ENCODE measurements at regions not wholly inside any gene's neighbourhood (a gene's known extent, or its start where the extent isn't known, plus 50 kb on each side); places are given as distances from the start of the nearest gene placed in this dataset.
"Not testable (repeated sequence)": the region's sequence is repeated elsewhere in the genome, so short reads cannot be mapped to it uniquely, and the experiment has no call there.

- DNase-seq (ENCODE audit: low read depth): peak; percentile 60
Measured at GRCh38 chr13:37481011-37481884, 117.3 kb downstream of the POSTN start.

GRCh38 chr13:37479916-37480315 lies 118.7 kb downstream of the POSTN start:
- in situ Hi-C loops (cut with HindIII; ENCODE audit: low pct_unique_long_range_greater_than_20kb, low sequenced_read_pairs): no loop called here
- no peak for DNase-seq (ENCODE audit: low read depth)

More at GRCh38 chr13:37481011-37481884, 117.3 kb downstream of the POSTN start:
- in situ Hi-C loops (cut with HindIII; ENCODE audit: low pct_unique_long_range_greater_than_20kb, low sequenced_read_pairs): no loop called here

GRCh38 chr13:37476874-37477273 lies 121.7 kb downstream of the POSTN start:
- in situ Hi-C loops (cut with HindIII; ENCODE audit: low pct_unique_long_range_greater_than_20kb, low sequenced_read_pairs): no loop called here
- no peak for DNase-seq (ENCODE audit: low read depth)

- in situ Hi-C loops (cut with HindIII; ENCODE audit: low pct_unique_long_range_greater_than_20kb, low sequenced_read_pairs): no loop called here
- no peak for DNase-seq (ENCODE audit: low read depth)
Measured at GRCh38 chr13:37475966-37476365, 122.6 kb downstream of the POSTN start.

GRCh38 chr13:37475151-37475550 lies 123.4 kb downstream of the POSTN start:
- no peak for DNase-seq (ENCODE audit: low read depth)
- in situ Hi-C loops (cut with HindIII; ENCODE audit: low pct_unique_long_range_greater_than_20kb, low sequenced_read_pairs): no loop called here

GRCh38 chr13:37473035-37473434 lies 125.5 kb downstream of the POSTN start:
- in situ Hi-C loops (cut with HindIII; ENCODE audit: low pct_unique_long_range_greater_than_20kb, low sequenced_read_pairs): no loop called here
- DNase-seq (ENCODE audit: low read depth): no peak

GRCh38 chr13:37472266-37472665 lies 126.3 kb downstream of the POSTN start:
- DNase-seq (ENCODE audit: low read depth); in situ Hi-C loops (cut with HindIII; ENCODE audit: low pct_unique_long_range_greater_than_20kb, low sequenced_read_pairs): not testable (repeated sequence)

- DNase-seq (ENCODE audit: low read depth): no peak
- in situ Hi-C loops (cut with HindIII; ENCODE audit: low pct_unique_long_range_greater_than_20kb, low sequenced_read_pairs): no loop called here
Measured at GRCh38 chr13:37460166-37460565, 138.4 kb downstream of the POSTN start.

GRCh38 chr13:37457612-37458011 lies 141.0 kb downstream of the POSTN start:
- no peak for DNase-seq (ENCODE audit: low read depth)
- in situ Hi-C loops (cut with HindIII; ENCODE audit: low pct_unique_long_range_greater_than_20kb, low sequenced_read_pairs): no loop called here

- in situ Hi-C loops (cut with HindIII; ENCODE audit: low pct_unique_long_range_greater_than_20kb, low sequenced_read_pairs): no loop called here
- DNase-seq (ENCODE audit: low read depth): no peak
Measured at GRCh38 chr13:37456506-37456905, 142.1 kb downstream of the POSTN start.

- in situ Hi-C loops (cut with HindIII; ENCODE audit: low pct_unique_long_range_greater_than_20kb, low sequenced_read_pairs): no loop called here
- DNase-seq (ENCODE audit: low read depth): no peak
Measured at GRCh38 chr13:37456041-37456440, 142.5 kb downstream of the POSTN start.

GRCh38 chr13:37453246-37453645 lies 145.3 kb downstream of the POSTN start:
- in situ Hi-C loops (cut with HindIII; ENCODE audit: low pct_unique_long_range_greater_than_20kb, low sequenced_read_pairs): no loop called here
- no peak for DNase-seq (ENCODE audit: low read depth)

- in situ Hi-C loops (cut with HindIII; ENCODE audit: low pct_unique_long_range_greater_than_20kb, low sequenced_read_pairs): no loop called here
- no peak for DNase-seq (ENCODE audit: low read depth)
Measured at GRCh38 chr13:37450276-37450675, 148.3 kb downstream of the POSTN start.

GRCh38 chr13:37448153-37448552 lies 150.4 kb downstream of the POSTN start:
- in situ Hi-C loops (cut with HindIII; ENCODE audit: low pct_unique_long_range_greater_than_20kb, low sequenced_read_pairs): no loop called here
- DNase-seq (ENCODE audit: low read depth): no peak

- in situ Hi-C loops (cut with HindIII; ENCODE audit: low pct_unique_long_range_greater_than_20kb, low sequenced_read_pairs): no loop called here
Measured at GRCh38 chr13:37446503-37446902, 152.1 kb downstream of the POSTN start.

GRCh38 chr13:37443538-37443937 lies 155.0 kb downstream of the POSTN start:
- DNase-seq (ENCODE audit: low read depth): no peak
- in situ Hi-C loops (cut with HindIII; ENCODE audit: low pct_unique_long_range_greater_than_20kb, low sequenced_read_pairs): no loop called here

More at GRCh38 chr13:37446503-37446902, 152.1 kb downstream of the POSTN start:
- DNase-seq (ENCODE audit: low read depth): no peak

GRCh38 chr13:37442996-37443395 lies 155.6 kb downstream of the POSTN start:
- in situ Hi-C loops (cut with HindIII; ENCODE audit: low pct_unique_long_range_greater_than_20kb, low sequenced_read_pairs): no loop called here
- DNase-seq (ENCODE audit: low read depth): no peak

GRCh38 chr13:37435881-37436280 lies 162.7 kb downstream of the POSTN start:
- in situ Hi-C loops (cut with HindIII; ENCODE audit: low pct_unique_long_range_greater_than_20kb, low sequenced_read_pairs): no loop called here
- no peak for DNase-seq (ENCODE audit: low read depth)

- DNase-seq (ENCODE audit: low read depth): no peak
- in situ Hi-C loops (cut with HindIII; ENCODE audit: low pct_unique_long_range_greater_than_20kb, low sequenced_read_pairs): no loop called here
Measured at GRCh38 chr13:37433086-37433485, 165.5 kb downstream of the POSTN start.

GRCh38 chr13:37429976-37430375 lies 168.6 kb downstream of the POSTN start:
- DNase-seq (ENCODE audit: low read depth): no peak
- in situ Hi-C loops (cut with HindIII; ENCODE audit: low pct_unique_long_range_greater_than_20kb, low sequenced_read_pairs): no loop called here

All from Caki2 (cell line).